ENCODE measurements at regions not wholly inside any gene's neighbourhood (a gene's known extent, or its start where the extent isn't known, plus 50 kb on each side); places are given as distances from the start of the nearest gene placed in this dataset.

GRCh38 chr4:81738891-81739290 lies 267.2 kb upstream of the RASGEF1B start:
- Histone ChIP-seq H3K27me3 (no peaks in the 10 kb centered on the region), H3K4me3 (no peak overlapping the region), H3K36me3 (no peaks in the 10 kb centered on the region), H3K9me3 (no peaks in the 10 kb centered on the region), H3K4me1 (no peaks in the 10 kb centered on the region), H3K27ac (no peak overlapping the region)
- no peak for DNase-seq
- intact Hi-C loops (cut with DNase I; ENCODE audit: low total_unique reads): no loop called here
- no peak for TF ChIP-seq POLR2A (IDR thresholded peaks at IDR 0.05)
- TF ChIP-seq CTCF (IDR thresholded peaks at IDR 0.05): no peak

DNA sequence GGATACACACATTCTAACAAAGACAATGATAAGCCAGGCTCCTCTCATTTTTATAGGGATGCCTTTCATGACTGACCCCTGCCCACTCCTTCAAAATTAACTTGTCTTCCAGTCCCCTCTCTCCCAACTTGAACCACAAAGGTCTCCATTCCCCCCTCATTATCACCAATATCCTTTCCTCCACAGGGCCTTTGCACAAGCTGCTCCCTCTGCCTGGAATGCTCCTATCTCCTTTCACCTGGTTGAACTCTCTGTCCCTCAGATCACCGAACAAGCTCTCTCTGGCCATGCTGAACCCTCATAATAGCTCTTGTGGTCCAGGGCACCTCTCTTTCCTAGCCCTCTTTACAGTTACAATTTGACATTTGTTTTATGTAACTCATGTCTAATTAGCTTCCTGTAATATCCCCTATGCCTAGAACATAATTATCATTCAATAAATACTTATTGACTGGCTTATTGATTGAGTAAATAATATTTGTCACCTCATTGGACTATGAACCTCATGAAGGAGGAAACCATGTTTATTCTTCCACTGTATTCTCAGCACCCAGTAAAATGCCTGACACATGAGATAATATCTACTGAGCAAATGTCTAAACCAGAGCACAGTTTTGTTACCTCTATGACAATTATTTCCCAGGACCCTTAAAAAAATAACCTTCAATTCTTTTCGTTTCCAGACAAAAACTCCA lies 266.3 kb upstream of the RASGEF1B start:
- TF ChIP-seq POLR2A (IDR thresholded peaks at IDR 0.05) (no peak), CTCF (IDR thresholded peaks at IDR 0.05) (no peak)
- H3K27me3 ChIP-seq: no peaks in the 10 kb centered on the region
- intact Hi-C loops (cut with DNase I; ENCODE audit: low total_unique reads): no loop called here

GRCh38 chr4:81736324-81736723 lies 264.6 kb upstream of the RASGEF1B start:
- intact Hi-C loops (cut with DNase I; ENCODE audit: low total_unique reads): no loop called here
- H3K27ac ChIP-seq: no peak overlapping the region
- no peaks in the 10 kb centered on the region for H3K4me1 ChIP-seq
- DNase-seq: no peak
- H3K36me3 ChIP-seq: no peaks in the 10 kb centered on the region
- no peak for TF ChIP-seq CTCF (IDR thresholded peaks at IDR 0.05)
- TF ChIP-seq POLR2A (IDR thresholded peaks at IDR 0.05): no peak
- no peaks in the 10 kb centered on the region for H3K27me3 ChIP-seq
- H3K9me3 ChIP-seq: no peaks in the 10 kb centered on the region
- H3K4me3 ChIP-seq: no peak overlapping the region

More for the DNA sequence above, 266.3 kb upstream of the RASGEF1B start:
- Histone ChIP-seq H3K27ac (no peak overlapping the region), H3K9me3 (no peaks in the 10 kb centered on the region), H3K4me1 (no peaks in the 10 kb centered on the region), H3K4me3 (no peak overlapping the region), H3K36me3 (no peaks in the 10 kb centered on the region)
- DNase-seq: no peak

DNA sequence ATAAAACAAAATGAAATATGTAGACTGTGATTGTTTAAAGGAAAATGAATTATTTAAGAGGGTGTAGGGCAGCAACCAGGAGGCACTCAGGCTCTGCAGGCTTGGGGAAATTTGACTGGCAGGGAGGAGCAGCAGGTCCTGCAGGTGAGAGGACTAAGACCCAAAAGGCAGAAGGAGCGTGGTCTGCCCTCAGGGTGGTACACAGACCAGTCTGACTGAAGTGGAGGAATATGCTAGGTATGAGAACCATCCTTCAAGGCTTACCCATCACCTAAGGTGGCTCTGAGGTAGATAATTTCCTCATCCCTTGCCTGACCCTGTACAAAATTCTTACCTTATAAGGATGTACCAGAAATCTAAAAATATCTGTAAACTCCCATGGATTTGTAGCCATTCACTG lies 261.3 kb upstream of the RASGEF1B start:
- intact Hi-C loops (cut with DNase I; ENCODE audit: low total_unique reads): no loop called here
- Histone ChIP-seq H3K27me3 (no peaks in the 10 kb centered on the region), H3K4me1 (no peaks in the 10 kb centered on the region), H3K36me3 (no peaks in the 10 kb centered on the region), H3K27ac (no peak overlapping the region), H3K4me3 (no peak overlapping the region), H3K9me3 (no peaks in the 10 kb centered on the region)
- DNase-seq: no peak
- no peak for TF ChIP-seq CTCF (IDR thresholded peaks at IDR 0.05)
- TF ChIP-seq POLR2A (IDR thresholded peaks at IDR 0.05): no peak

DNA sequence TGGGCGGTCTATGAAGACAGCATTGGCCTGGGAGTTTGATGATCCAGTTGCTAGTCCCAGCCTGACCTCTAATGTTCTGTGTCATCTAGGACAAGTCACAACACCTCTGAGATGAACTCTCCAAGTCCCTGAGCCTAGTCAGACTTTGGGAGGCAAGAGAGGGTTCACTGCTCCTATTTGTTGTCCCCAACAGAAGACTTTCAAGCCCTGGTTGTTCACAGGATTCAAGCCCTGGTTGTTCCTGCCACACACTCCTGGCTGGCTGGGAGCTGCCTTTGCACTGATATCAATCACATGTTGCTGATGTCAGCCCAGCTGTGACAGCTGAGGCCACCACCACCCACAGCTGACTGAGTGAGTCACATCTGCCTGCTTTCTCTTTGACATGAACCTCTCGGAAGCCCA lies 253.2 kb upstream of the RASGEF1B start:
- no peak for DNase-seq
- Histone ChIP-seq H3K27me3 (no peaks in the 10 kb centered on the region), H3K27ac (no peak overlapping the region), H3K9me3 (no peaks in the 10 kb centered on the region), H3K4me1 (no peaks in the 10 kb centered on the region), H3K4me3 (no peak overlapping the region), H3K36me3 (no peaks in the 10 kb centered on the region)
- intact Hi-C loops (cut with DNase I; ENCODE audit: low total_unique reads): no loop called here
- TF ChIP-seq POLR2A (IDR thresholded peaks at IDR 0.05): no peak
- TF ChIP-seq CTCF (IDR thresholded peaks at IDR 0.05): no peak
